Testis (tissue), 2 donors: ENCODE measurements at regions not wholly inside any gene's neighbourhood (a gene's known extent, or its start where the extent isn't known, plus 50 kb on each side); places are given as distances from the start of the nearest gene placed in this dataset.
A peak's percentile ranks its signal among the peaks of the same experiment; 100 is the strongest.
"Not testable (repeated sequence)": the region's sequence is repeated elsewhere in the genome, so short reads cannot be mapped to it uniquely, and the experiment has no call there.

Experiments used
- DNase-seq: peaks from one replicate; pipeline ENCODE4 v3.0.0-alpha.2; 2019
- H3K27ac ChIP-seq, 2 donors: fragments of 200-600 bp; sonication (generic); one replicate each; pipeline ENCODE4 v1.5.1; 2019
- H3K27me3 ChIP-seq: fragments of 200-600 bp; sonication (generic); one replicate; pipeline ENCODE4 v1.5.1; 2019
- H3K36me3 ChIP-seq: fragments of 200-600 bp; sonication (generic); one replicate; pipeline ENCODE4 v1.5.1; 2017; ENCODE audit warnings: low read depth; ENCODE audit errors: missing control alignments
- H3K4me1 ChIP-seq: fragments of 200-600 bp; sonication (generic); one replicate; pipeline ENCODE4 v1.5.1; 2019
- H3K4me3 ChIP-seq, 2 donors: fragments of 200-600 bp; sonication (generic); one replicate each; pipeline ENCODE4 v1.5.1; 2017 to 2019
- H3K9me3 ChIP-seq: fragments of 200-600 bp; sonication (generic); one replicate; pipeline ENCODE4 v1.5.1; 2017
- POLR2A ChIP-seq: fragments of 450-650 bp; IDR thresholded peaks from one replicate; pipeline ENCODE4 v1.6.1; 2017; ENCODE audit warnings: antibody characterized with exemption, mild to moderate bottlenecking, moderate library complexity
- WGBS, 2 donors: methylation state at CpG; one replicate each; pipeline ENCODE4 v1.1.5; 2018; 5-methylcytosine and 5-hydroxymethylcytosine counted together
- intact Hi-C: fragments of 100-400 bp; cut with DNase I; formaldehyde crosslinking; loops from one replicate; pipeline ENCODE4 v1.15.1; 2023; ENCODE audit warnings: low total_unique reads
- TF ChIP-seq, protein P1 (sequence below), 3 experiments: fragments of 450-650 bp in 2 of 3; fragments of 200-600 bp in 1 of 3; sonication (generic) in 1 of 3; IDR thresholded peaks; one replicate each; pipeline ENCODE4 v1.5.1; 2016 to 2019; ENCODE audit warnings: antibody characterized with exemption in 3 of 3, mild to moderate bottlenecking in 2 of 3, moderate library complexity in 1 of 3

DNA sequence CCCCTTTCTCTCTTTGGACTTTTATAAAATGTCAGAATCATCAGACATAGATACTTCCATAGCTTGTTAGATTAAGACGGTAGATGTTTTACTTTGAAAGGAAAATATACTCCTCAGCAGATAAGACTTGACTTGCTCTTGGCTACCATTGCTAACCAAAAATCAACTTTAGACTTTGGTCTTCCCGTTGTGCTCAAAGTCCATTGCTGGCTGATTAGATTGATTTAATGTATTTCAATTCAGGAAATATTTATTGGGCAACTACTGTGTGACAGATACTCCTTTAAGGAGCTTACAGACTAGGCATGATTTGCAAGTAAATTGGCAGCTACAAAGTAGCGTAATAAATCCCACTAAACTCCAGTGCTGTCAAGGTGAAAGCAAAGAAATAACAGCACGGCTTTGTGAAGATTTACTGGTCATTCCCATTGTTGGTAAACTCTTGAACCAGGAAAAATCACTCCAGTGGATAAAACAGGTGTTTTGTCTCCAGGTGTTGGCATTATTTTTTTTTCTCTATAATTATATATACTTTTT, 95.7 kb upstream of the ARMC3 start:
- no peaks in the 10 kb centered on the region for H3K36me3 ChIP-seq
- H3K27ac ChIP-seq = no peak overlapping the region
- H3K4me1 ChIP-seq = no peaks in the 10 kb centered on the region
- H3K4me3 ChIP-seq = no peak overlapping the region
- no peak for TF ChIP-seq POLR2A
- TF ChIP-seq, protein P1, sequence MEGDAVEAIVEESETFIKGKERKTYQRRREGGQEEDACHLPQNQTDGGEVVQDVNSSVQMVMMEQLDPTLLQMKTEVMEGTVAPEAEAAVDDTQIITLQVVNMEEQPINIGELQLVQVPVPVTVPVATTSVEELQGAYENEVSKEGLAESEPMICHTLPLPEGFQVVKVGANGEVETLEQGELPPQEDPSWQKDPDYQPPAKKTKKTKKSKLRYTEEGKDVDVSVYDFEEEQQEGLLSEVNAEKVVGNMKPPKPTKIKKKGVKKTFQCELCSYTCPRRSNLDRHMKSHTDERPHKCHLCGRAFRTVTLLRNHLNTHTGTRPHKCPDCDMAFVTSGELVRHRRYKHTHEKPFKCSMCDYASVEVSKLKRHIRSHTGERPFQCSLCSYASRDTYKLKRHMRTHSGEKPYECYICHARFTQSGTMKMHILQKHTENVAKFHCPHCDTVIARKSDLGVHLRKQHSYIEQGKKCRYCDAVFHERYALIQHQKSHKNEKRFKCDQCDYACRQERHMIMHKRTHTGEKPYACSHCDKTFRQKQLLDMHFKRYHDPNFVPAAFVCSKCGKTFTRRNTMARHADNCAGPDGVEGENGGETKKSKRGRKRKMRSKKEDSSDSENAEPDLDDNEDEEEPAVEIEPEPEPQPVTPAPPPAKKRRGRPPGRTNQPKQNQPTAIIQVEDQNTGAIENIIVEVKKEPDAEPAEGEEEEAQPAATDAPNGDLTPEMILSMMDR (IDR thresholded peaks at IDR 0.05) = no peak
- no peak for DNase-seq
- intact Hi-C loops = no loop called here
- 58 to 68% methylated on average over 4 of the region's 4 CpGs for WGBS, 2 donors
- no peaks in the 10 kb centered on the region for H3K27me3 ChIP-seq
- H3K9me3 ChIP-seq = no peaks in the 10 kb centered on the region

DNA sequence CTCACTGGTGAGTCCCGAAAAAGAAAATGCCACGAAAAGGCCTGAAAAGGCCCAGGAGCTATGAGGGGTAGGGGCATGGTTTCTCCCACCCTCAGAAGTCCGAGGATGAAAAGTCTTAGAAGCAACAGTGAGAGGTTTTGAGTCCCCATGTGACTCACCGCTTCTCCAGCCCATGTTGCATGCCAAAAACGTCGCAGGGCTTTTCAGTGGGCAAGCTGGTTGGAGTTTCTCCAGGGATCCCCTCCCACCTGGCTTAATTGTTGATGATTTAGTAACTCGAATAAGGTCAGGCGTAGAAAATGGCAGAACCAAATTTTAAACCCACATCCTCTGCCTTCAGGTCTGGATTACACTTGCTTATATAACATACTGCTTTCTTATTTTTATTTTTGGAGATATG, 96.3 kb upstream of the ARMC3 start:
- H3K9me3 ChIP-seq = no peaks in the 10 kb centered on the region
- no peaks in the 10 kb centered on the region for H3K36me3 ChIP-seq
- H3K27me3 ChIP-seq = no peaks in the 10 kb centered on the region
- TF ChIP-seq, protein P1 (IDR thresholded peaks at IDR 0.05) = no peak
- TF ChIP-seq POLR2A = no peak
- 50 to 63% methylated on average over 8 of the region's 8 CpGs for WGBS, 2 donors
- intact Hi-C loops = no loop called here
- no peak overlapping the region for H3K4me3 ChIP-seq
- DNase-seq = no peak
- H3K4me1 ChIP-seq = no peaks in the 10 kb centered on the region
- H3K27ac ChIP-seq = no peak overlapping the region

DNA sequence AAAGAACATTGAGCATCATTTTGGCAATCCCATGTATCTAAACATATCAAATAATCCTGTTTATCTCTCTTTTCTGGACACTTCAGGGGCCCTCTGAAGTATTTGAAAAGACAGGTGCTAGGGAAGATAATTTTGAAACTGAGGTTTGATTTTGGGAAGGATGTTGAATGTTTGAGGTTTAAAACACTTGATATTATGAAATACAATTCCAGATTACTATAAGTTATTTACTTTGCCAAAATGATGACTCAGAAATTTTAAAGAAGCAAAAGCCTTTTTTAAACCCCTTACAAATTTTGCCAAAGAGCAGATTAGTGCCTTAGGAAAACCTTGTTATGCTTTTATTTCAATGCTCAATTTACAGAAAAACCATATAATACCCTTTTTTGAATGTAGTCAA, 99.1 kb upstream of the ARMC3 start:
- intact Hi-C loops, H3K9me3 ChIP-seq, H3K4me3 ChIP-seq, DNase-seq, H3K4me1 ChIP-seq, H3K27ac ChIP-seq, H3K36me3 ChIP-seq, H3K27me3 ChIP-seq: not testable (repeated sequence)

DNA sequence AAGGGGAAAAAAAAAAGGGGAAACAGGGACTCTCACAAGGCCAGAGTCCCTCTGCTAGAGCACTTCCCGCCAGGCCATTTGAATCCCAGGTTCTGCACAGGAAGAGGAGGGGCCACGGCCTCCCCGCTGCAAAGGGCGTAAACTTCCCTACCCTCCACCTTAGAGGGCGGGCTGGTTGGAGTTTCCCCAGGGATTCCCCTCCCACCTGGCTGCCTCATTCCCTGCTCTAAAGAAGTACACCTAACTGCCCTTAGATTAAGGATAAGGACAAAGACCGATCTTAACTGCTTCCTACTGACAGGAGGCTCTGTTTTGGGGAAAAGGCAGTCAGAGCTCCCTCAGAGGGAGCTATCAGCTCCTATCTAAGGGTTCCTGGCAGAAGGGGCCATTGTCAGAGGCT, 102.0 kb upstream of the ARMC3 start:
- Histone ChIP-seq H3K27me3 (no peaks in the 10 kb centered on the region), H3K4me3 (peak overlapping the region in 1 of 2 donors; percentile 31), H3K27ac (no peak overlapping the region), H3K4me1 (no peaks in the 10 kb centered on the region), H3K9me3 (no peaks in the 10 kb centered on the region), H3K36me3 (no peaks in the 10 kb centered on the region)
- TF ChIP-seq POLR2A = no peak
- TF ChIP-seq, protein P1 (IDR thresholded peaks at IDR 0.05) = no peak
- WGBS, 2 donors = 74% methylated on average over 6 of the region's 6 CpGs
- intact Hi-C loops = no loop called here
- peak; percentile 27 for DNase-seq

DNA sequence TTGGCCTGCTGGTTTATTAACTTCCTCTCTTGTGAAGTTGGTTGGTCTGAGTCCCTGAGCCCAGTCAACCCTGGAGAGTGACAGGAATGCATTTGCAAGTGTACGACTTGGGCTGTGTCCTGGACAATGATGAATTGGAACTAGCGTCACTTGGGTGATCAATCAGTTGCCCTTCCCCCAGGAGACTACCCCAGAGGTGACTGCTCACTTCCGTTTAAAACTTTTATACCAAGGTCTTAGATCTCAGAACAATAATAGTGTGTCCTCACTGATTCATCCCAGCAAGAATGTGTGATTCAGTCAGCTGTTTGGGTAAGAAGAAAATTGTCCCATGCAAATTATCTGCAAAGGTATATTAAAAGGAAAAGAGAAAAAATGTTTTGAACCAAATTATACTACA, 102.9 kb upstream of the ARMC3 start:
- no peak overlapping the region for H3K27ac ChIP-seq
- DNase-seq = no peak
- WGBS, 2 donors = 66 to 72% methylated on average over 3 of the region's 3 CpGs
- no peaks in the 10 kb centered on the region for H3K4me1 ChIP-seq
- TF ChIP-seq POLR2A = no peak
- TF ChIP-seq, protein P1 (IDR thresholded peaks at IDR 0.05) = no peak
- intact Hi-C loops = no loop called here
- H3K36me3 ChIP-seq = no peaks in the 10 kb centered on the region
- H3K9me3 ChIP-seq = no peaks in the 10 kb centered on the region
- no peak overlapping the region for H3K4me3 ChIP-seq
- no peaks in the 10 kb centered on the region for H3K27me3 ChIP-seq
